GM12873 (cell line): ENCODE measurements at regions not wholly inside any gene's neighbourhood (a gene's known extent, or its start where the extent isn't known, plus 50 kb on each side); places are given as distances from the start of the nearest gene placed in this dataset.

ENCODE experiments used
- CTCF ChIP-seq: IDR thresholded peaks from 2 replicates; pipeline ENCODE4 v1.5.1; 2012; ENCODE audit warnings: low read depth, mild to moderate bottlenecking, moderate library complexity, low read length, control low read depth; ENCODE audit not compliant: insufficient read depth; ENCODE audit errors: missing control alignments

DNA sequence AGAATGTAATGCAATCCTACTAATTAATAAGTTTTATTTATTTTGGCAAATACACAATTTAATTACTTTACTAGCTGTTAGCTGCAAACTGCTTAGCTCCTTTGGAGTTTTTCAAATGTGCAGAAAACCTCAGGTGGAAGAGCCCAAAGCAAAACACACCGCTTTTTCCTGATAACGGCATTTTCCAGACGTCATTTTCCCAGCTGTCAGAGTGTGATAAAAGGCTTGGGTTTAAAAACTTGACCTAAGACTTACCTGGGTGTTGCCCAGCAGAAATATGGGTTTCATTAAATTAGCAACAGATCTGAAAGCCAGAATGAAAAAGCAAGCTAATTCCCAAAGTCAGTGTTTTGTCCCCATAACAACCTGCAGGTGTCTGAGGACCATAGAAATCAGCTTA lies 204.0 kb upstream of the HMCN1 start:
- TF ChIP-seq CTCF = no peak

GRCh38 chr1:185529673-185530072 lies 204.5 kb upstream of the HMCN1 start:
- TF ChIP-seq CTCF = no peak

GRCh38 chr1:185528084-185528676 lies 206.0 kb upstream of the HMCN1 start:
- no peak for TF ChIP-seq CTCF

- TF ChIP-seq CTCF = no peak
Measured at GRCh38 chr1:185526344-185527307, 207.6 kb upstream of the HMCN1 start.

DNA sequence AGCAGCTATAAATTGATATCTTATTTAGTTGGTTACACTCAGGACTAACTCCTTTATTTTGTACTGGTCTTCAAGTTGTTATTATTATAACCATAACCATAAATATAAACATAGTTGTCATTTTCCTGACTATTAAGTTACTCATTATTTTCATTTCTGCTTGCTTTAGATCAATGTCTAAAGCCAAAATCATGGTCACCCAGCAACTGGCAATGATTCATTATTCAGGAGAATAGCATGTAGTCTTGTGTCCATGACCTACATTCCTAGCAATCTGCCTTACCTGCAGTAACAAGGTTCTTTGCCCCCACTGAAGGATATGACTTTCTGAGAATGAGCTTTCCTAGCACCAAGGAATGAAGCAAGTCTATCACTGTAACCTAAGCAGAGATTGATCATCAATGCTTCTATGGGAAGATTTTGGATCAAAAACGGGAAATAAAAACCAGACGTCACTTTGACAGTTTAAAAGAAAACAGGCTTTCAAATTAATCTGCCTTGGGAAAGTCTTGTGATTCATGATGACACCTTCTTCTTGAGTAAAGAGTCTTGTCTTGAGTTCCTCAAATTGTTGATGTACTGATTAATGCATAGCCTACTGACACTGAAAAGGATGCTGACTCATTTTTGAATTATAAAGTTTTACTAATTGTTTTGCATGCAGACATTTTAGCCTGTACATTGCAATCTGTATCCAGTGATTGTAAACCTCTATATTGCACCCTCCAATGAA lies 203.3 kb upstream of the IVNS1ABP start:
- TF ChIP-seq CTCF = no peak

- no peak for TF ChIP-seq CTCF
Measured at GRCh38 chr1:185517808-185518419, 200.9 kb upstream of the IVNS1ABP start.
